ENCODE measurements at regions not wholly inside any gene's neighbourhood (a gene's known extent, or its start where the extent isn't known, plus 50 kb on each side); places are given as distances from the start of the nearest gene placed in this dataset.

DNA sequence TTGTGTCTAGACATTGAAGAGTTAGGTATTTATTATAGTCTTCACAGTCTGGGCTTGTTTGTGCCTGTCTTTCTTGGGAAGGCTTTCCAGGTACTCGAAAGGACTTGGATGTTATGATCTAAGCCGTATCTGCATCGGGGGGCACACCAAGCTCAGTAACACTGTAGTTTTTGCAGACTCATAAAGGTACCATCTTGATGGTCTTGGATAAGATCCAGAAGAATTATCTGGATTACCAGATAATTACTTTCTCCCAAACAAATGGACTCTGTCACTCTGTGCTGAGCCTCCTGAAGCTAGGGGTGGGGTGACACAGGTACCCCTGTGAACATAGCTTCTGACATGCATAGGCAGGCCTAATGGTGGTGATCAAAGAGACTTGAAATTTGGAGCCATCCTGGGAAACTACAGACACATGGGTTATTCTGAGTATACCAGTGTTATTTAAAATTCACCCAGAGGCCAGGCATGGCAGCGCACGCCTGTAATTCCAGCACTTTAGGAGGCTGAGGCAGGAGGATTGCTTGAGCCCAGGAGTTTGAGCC lies 238.6 kb upstream of the TPM1 start:
- no peak overlapping the region for H2AFZ ChIP-seq (ENCODE audit: low read length)

DNA sequence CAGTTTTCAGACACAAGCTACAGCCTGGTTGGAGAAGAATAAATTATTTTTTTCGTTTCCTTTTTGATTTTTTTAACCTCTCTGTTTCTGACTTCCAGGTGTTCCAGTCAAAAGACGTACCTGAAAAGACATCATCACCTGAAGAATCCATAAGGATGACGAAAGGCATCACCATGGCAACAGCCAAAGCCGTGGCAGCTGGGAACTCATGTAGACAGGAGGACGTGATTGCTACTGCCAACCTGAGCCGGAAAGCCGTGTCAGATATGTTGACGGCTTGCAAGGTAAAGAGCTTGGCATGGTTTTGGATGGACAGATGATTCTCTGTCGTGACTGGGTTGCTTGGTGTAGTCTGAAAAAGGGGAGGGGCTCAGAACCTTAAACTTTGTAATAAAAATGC lies 237.0 kb upstream of the TPM1 start:
- H2AK5ac ChIP-seq (ENCODE audit: low read depth, low read length), result no peak overlapping the region
- no peak overlapping the region for H3K27ac ChIP-seq (replicated peaks; ENCODE audit: low read length)
- no peak overlapping the region for H3K4me2 ChIP-seq (ENCODE audit: insufficient read depth, low read length, poor library complexity, severe bottlenecking)
- WGBS, 2 donors (ENCODE audit: extremely low coverage in 2 of 2, insufficient read length in 2 of 2, insufficient replicate concordance in 1 of 2), result no CpG with 5 or more reads among the region's 9 CpGs
- H4K91ac ChIP-seq (ENCODE audit: low read depth, low read length, poor library complexity), result no peak overlapping the region
- no peak overlapping the region for H3K23ac ChIP-seq (ENCODE audit: low read depth, low read length, poor library complexity)
- no peak overlapping the region for H3K14ac ChIP-seq (ENCODE audit: low read length)
- H3K4ac ChIP-seq (ENCODE audit: low read length), result no peak overlapping the region
- H2BK12ac ChIP-seq (ENCODE audit: low read length), result no peak overlapping the region
- no peak overlapping the region for H3K9ac ChIP-seq (ENCODE audit: low read depth, low read length, poor library complexity)
- no peaks in the 10 kb centered on the region for H3K9me3 ChIP-seq (replicated peaks in 1 of 2; ENCODE audit: control insufficient read depth in 2 of 2, insufficient read depth in 1 of 2, low read depth in 1 of 2, low read length in 2 of 2)
- H2BK120ac ChIP-seq (ENCODE audit: low read depth, low read length), result no peak overlapping the region
- H3K36me3 ChIP-seq (replicated peaks in 1 of 2; ENCODE audit: control insufficient read depth in 2 of 2, insufficient read depth in 2 of 2, low read length in 2 of 2), result peaks cover 0 to 7% of the 10 kb centered on the region in 2 donors
- no peak for DNase-seq (ENCODE audit: low spot score)
- no peak overlapping the region for H3K18ac ChIP-seq (ENCODE audit: low read length)
- H3K4me3 ChIP-seq (ENCODE audit: low read length in 2 of 2), result no peak overlapping the region
- peaks cover 24 to 31% of the 10 kb centered on the region in 2 donors for H3K4me1 ChIP-seq (ENCODE audit: control insufficient read depth in 2 of 2, insufficient read depth in 1 of 2, low read depth in 1 of 2, low read length in 2 of 2)
- H4K8ac ChIP-seq (ENCODE audit: low read depth, low read length), result no peak overlapping the region
- H3K79me1 ChIP-seq (ENCODE audit: low read depth, low read length), result no peaks in the 10 kb centered on the region
- no peak overlapping the region for H2BK5ac ChIP-seq (ENCODE audit: low read length)
- no peak overlapping the region for H2AFZ ChIP-seq (ENCODE audit: low read length)
- no peak overlapping the region for H2BK15ac ChIP-seq (ENCODE audit: low read length)
- H3K27me3 ChIP-seq (ENCODE audit: control insufficient read depth in 3 of 3, insufficient read depth in 3 of 3, low read depth in 1 of 3, low read length in 3 of 3), result no peaks in the 10 kb centered on the region

More for the DNA sequence above, 238.6 kb upstream of the TPM1 start:
- Histone ChIP-seq H3K27me3 (ENCODE audit: control insufficient read depth in 3 of 3, insufficient read depth in 3 of 3, low read depth in 1 of 3, low read length in 3 of 3) (no peaks in the 10 kb centered on the region), H3K18ac (ENCODE audit: low read length) (no peak overlapping the region), H2BK120ac (ENCODE audit: low read depth, low read length) (no peak overlapping the region), H3K36me3 (replicated peaks in 1 of 2; ENCODE audit: control insufficient read depth in 2 of 2, insufficient read depth in 2 of 2, low read length in 2 of 2) (peaks cover 0 to 10% of the 10 kb centered on the region in 2 donors), H3K23ac (ENCODE audit: low read depth, low read length, poor library complexity) (no peak overlapping the region), H2BK12ac (ENCODE audit: low read length) (no peak overlapping the region), H4K91ac (ENCODE audit: low read depth, low read length, poor library complexity) (no peak overlapping the region), H4K8ac (ENCODE audit: low read depth, low read length) (no peak overlapping the region), H3K4ac (ENCODE audit: low read length) (no peak overlapping the region), H2AK5ac (ENCODE audit: low read depth, low read length) (no peak overlapping the region), H3K4me1 (ENCODE audit: control insufficient read depth in 2 of 2, insufficient read depth in 1 of 2, low read depth in 1 of 2, low read length in 2 of 2) (peaks cover 14 to 17% of the 10 kb centered on the region in 2 donors), H2BK15ac (ENCODE audit: low read length) (no peak overlapping the region), H3K27ac (replicated peaks; ENCODE audit: low read length) (no peak overlapping the region), H3K9me3 (replicated peaks in 1 of 2; ENCODE audit: control insufficient read depth in 2 of 2, insufficient read depth in 1 of 2, low read depth in 1 of 2, low read length in 2 of 2) (no peaks in the 10 kb centered on the region), H3K9ac (ENCODE audit: low read depth, low read length, poor library complexity) (no peak overlapping the region), H3K79me1 (ENCODE audit: low read depth, low read length) (no peaks in the 10 kb centered on the region), H3K4me3 (ENCODE audit: low read length in 2 of 2) (no peak overlapping the region), H3K14ac (ENCODE audit: low read length) (no peak overlapping the region), H3K4me2 (ENCODE audit: insufficient read depth, low read length, poor library complexity, severe bottlenecking) (no peak overlapping the region), H2BK5ac (ENCODE audit: low read length) (no peak overlapping the region)
- WGBS, 2 donors (ENCODE audit: extremely low coverage in 2 of 2, insufficient read length in 2 of 2, insufficient replicate concordance in 1 of 2), result no CpG with 5 or more reads among the region's 5 CpGs
- DNase-seq (ENCODE audit: low spot score), result no peak

DNA sequence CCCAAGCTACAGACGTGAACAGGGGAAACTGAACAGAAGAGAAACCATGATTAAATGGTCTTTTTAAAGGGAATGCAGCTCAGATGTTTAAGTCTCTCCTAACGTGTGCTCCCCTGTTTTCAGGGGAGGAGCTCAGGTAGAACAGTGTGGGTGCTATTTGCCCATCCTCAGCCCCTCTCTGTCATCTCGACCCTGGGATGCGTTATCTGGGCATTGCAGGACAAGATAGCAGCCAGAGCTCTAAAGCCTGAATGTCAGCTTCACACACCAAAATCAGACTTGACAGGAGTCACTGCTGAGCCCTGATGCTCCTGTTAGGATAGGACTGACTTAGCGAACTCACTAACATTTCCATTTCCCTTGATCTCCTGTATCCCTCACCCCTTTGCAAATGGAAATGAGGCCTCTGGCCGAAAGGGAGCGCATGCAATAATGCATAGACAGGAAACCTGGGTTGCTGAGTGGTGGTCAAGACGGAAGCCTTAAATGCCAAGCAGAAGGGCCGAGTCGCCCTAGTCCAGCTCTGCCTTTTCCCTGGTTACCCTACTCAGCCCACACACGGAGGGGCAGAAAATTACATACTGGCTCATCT lies 234.9 kb upstream of the TPM1 start:
- Histone ChIP-seq H3K9ac (ENCODE audit: low read depth, low read length, poor library complexity) (no peak overlapping the region), H2BK12ac (ENCODE audit: low read length) (no peak overlapping the region), H3K27me3 (ENCODE audit: control insufficient read depth in 3 of 3, insufficient read depth in 3 of 3, low read depth in 1 of 3, low read length in 3 of 3) (no peaks in the 10 kb centered on the region), H3K36me3 (replicated peaks in 1 of 2; ENCODE audit: control insufficient read depth in 2 of 2, insufficient read depth in 2 of 2, low read length in 2 of 2) (peaks cover 0 to 4% of the 10 kb centered on the region in 2 donors), H4K8ac (ENCODE audit: low read depth, low read length) (no peak overlapping the region), H3K27ac (replicated peaks; ENCODE audit: low read length) (no peak overlapping the region), H3K4ac (ENCODE audit: low read length) (no peak overlapping the region), H3K4me3 (ENCODE audit: low read length in 2 of 2) (no peak overlapping the region), H2BK5ac (ENCODE audit: low read length) (no peak overlapping the region), H2BK120ac (ENCODE audit: low read depth, low read length) (no peak overlapping the region), H2AFZ (ENCODE audit: low read length) (no peak overlapping the region), H3K23ac (ENCODE audit: low read depth, low read length, poor library complexity) (no peak overlapping the region), H3K79me1 (ENCODE audit: low read depth, low read length) (no peaks in the 10 kb centered on the region), H3K9me3 (replicated peaks in 1 of 2; ENCODE audit: control insufficient read depth in 2 of 2, insufficient read depth in 1 of 2, low read depth in 1 of 2, low read length in 2 of 2) (no peaks in the 10 kb centered on the region), H2BK15ac (ENCODE audit: low read length) (no peak overlapping the region), H4K91ac (ENCODE audit: low read depth, low read length, poor library complexity) (no peak overlapping the region), H3K14ac (ENCODE audit: low read length) (no peak overlapping the region), H3K4me2 (ENCODE audit: insufficient read depth, low read length, poor library complexity, severe bottlenecking) (no peak overlapping the region), H2AK5ac (ENCODE audit: low read depth, low read length) (no peak overlapping the region), H3K18ac (ENCODE audit: low read length) (no peak overlapping the region), H3K4me1 (ENCODE audit: control insufficient read depth in 2 of 2, insufficient read depth in 1 of 2, low read depth in 1 of 2, low read length in 2 of 2) (peaks cover 32 to 41% of the 10 kb centered on the region in 2 donors)
- no peak for DNase-seq (ENCODE audit: low spot score)
- no CpG with 5 or more reads among the region's 11 CpGs for WGBS, 2 donors (ENCODE audit: extremely low coverage in 2 of 2, insufficient read length in 2 of 2, insufficient replicate concordance in 1 of 2)

DNA sequence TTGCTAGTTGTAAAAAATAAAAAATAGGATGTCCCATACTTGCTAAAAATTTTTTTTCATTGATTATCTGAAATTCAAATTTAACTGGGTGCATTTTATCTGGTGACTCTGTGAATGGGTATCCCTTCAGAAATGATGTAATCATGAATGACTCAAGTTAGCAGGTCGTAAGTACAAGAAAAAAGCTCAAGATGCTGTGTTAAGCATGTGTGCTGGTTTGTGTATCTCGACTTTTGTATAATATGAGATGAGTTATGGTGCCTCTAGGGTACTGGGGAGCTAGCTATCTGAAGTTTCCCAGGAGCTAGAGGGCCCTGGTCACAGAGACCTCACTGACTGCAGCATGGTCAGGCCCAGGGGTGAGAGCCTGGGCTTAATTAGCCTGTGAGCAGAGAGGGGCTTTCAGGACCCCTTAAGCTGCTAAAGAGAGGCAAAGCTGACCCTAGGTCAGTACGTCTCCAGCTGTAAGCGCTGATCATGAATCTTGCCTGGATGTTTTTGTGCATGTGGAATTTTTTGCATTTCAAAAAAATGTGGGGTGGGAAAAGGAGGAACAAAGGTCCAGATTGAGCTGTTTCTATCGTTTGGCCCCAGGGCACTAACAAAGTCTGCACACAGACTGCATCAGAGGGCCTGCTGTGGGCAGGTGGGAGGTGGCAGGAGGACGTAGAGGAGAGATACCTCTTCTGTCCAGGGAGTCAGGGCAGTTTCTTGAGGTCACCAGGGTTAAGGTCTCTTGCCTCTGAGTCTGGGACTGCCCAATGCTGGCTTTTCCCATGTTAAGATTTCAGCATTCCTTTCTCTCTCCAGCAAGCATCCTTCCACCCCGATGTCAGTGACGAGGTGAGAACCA lies 233.2 kb upstream of the TPM1 start:
- Histone ChIP-seq H2BK12ac (ENCODE audit: low read length) (peak overlapping the region; percentile 95), H3K79me1 (ENCODE audit: low read depth, low read length) (no peaks in the 10 kb centered on the region), H3K9ac (ENCODE audit: low read depth, low read length, poor library complexity) (peak overlapping the region; percentile 47), H2AFZ (ENCODE audit: low read length) (no peak overlapping the region), H3K4ac (ENCODE audit: low read length) (no peak overlapping the region), H2BK120ac (ENCODE audit: low read depth, low read length) (peak overlapping the region; percentile 78), H3K36me3 (replicated peaks in 1 of 2; ENCODE audit: control insufficient read depth in 2 of 2, insufficient read depth in 2 of 2, low read length in 2 of 2) (peaks cover 0 to 4% of the 10 kb centered on the region in 2 donors), H4K8ac (ENCODE audit: low read depth, low read length) (no peak overlapping the region), H4K91ac (ENCODE audit: low read depth, low read length, poor library complexity) (peak overlapping the region; percentile 80), H3K4me3 (ENCODE audit: low read length in 2 of 2) (no peak overlapping the region), H3K9me3 (replicated peaks in 1 of 2; ENCODE audit: control insufficient read depth in 2 of 2, insufficient read depth in 1 of 2, low read depth in 1 of 2, low read length in 2 of 2) (no peaks in the 10 kb centered on the region), H3K4me2 (ENCODE audit: insufficient read depth, low read length, poor library complexity, severe bottlenecking) (no peak overlapping the region), H2AK5ac (ENCODE audit: low read depth, low read length) (peak overlapping the region; percentile 95), H3K4me1 (ENCODE audit: control insufficient read depth in 2 of 2, insufficient read depth in 1 of 2, low read depth in 1 of 2, low read length in 2 of 2) (peaks cover 36 to 43% of the 10 kb centered on the region in 2 donors), H3K23ac (ENCODE audit: low read depth, low read length, poor library complexity) (peak overlapping the region; percentile 23), H3K14ac (ENCODE audit: low read length) (peak overlapping the region; percentile 92), H3K27me3 (ENCODE audit: control insufficient read depth in 3 of 3, insufficient read depth in 3 of 3, low read depth in 1 of 3, low read length in 3 of 3) (no peaks in the 10 kb centered on the region), H3K18ac (ENCODE audit: low read length) (peak overlapping the region; percentile 91), H2BK15ac (ENCODE audit: low read length) (peak overlapping the region; percentile 81), H3K27ac (replicated peaks; ENCODE audit: low read length) (peak overlapping the region; percentile 80), H2BK5ac (ENCODE audit: low read length) (peak overlapping the region; percentile 89)
- no CpG with 5 or more reads among the region's 8 CpGs for WGBS, 2 donors (ENCODE audit: extremely low coverage in 2 of 2, insufficient read length in 2 of 2, insufficient replicate concordance in 1 of 2)
- DNase-seq (ENCODE audit: low spot score), result peak; percentile 23
